WTC11 (cell line): ENCODE measurements at regions not wholly inside any gene's neighbourhood (a gene's known extent, or its start where the extent isn't known, plus 50 kb on each side); places are given as distances from the start of the nearest gene placed in this dataset.

Source experiments
- ELF4 ChIP-seq: sonication (generic); formaldehyde crosslinking; IDR thresholded peaks from 2 replicates; pipeline ENCODE4 v1.8.1; 2022; ENCODE audit warnings: low read depth, mild to moderate bottlenecking, moderate library complexity, missing genetic modification reagents
- IRF2 ChIP-seq: sonication (generic); formaldehyde crosslinking; IDR thresholded peaks from 2 replicates; pipeline ENCODE4 v1.8.0; 2022; ENCODE audit warnings: low read depth, missing genetic modification reagents, borderline replicate concordance
- NR1H2 ChIP-seq: sonication (generic); formaldehyde crosslinking; IDR thresholded peaks from 2 replicates; pipeline ENCODE4 v1.9.0; 2021; ENCODE audit warnings: mild to moderate bottlenecking, moderate library complexity, missing genetic modification reagents
- PRRX2 ChIP-seq: fragments of 250-450 bp; sonication (Bioruptor Pico); IDR thresholded peaks from 2 replicates; pipeline ENCODE4 v1.8.0; 2021; ENCODE audit warnings: mild to moderate bottlenecking
- SOX15 ChIP-seq: fragments of 250-450 bp; sonication (Bioruptor Pico); IDR thresholded peaks from 2 replicates; pipeline ENCODE4 v1.9.0; 2021; ENCODE audit warnings: mild to moderate bottlenecking
- SP1 ChIP-seq: sonication (generic); formaldehyde crosslinking; conservative IDR thresholded peaks from 2 replicates; pipeline ENCODE4 v1.8.1; 2022; ENCODE audit warnings: missing genetic modification reagents
- TP53 ChIP-seq: sonication (generic); formaldehyde crosslinking; IDR thresholded peaks from 2 replicates; pipeline ENCODE4 v1.8.1; 2023; ENCODE audit warnings: mild to moderate bottlenecking, missing genetic modification reagents
- ZNF121 ChIP-seq: sonication (generic); formaldehyde crosslinking; IDR thresholded peaks from 2 replicates; pipeline ENCODE4 v1.8.0; 2023; ENCODE audit warnings: missing genetic modification reagents
- TF ChIP-seq, protein P1 (sequence below): sonication (generic); formaldehyde crosslinking; IDR thresholded peaks from 2 replicates; pipeline ENCODE4 v1.8.1; 2023; ENCODE audit warnings: mild to moderate bottlenecking, missing genetic modification reagents
- TF ChIP-seq, protein P2 (sequence below): sonication (generic); formaldehyde crosslinking; IDR thresholded peaks from 2 replicates; pipeline ENCODE4 v1.8.1; 2023; ENCODE audit warnings: mild to moderate bottlenecking, missing genetic modification reagents, moderate library complexity
- TF ChIP-seq, protein P3 (sequence below): fragments of 200-600 bp; IDR thresholded peaks from 2 replicates; pipeline ENCODE4 v1.8.0; 2022; ENCODE audit warnings: antibody characterized with exemption
- TF ChIP-seq, protein P4 (sequence below): sonication (generic); formaldehyde crosslinking; IDR thresholded peaks from 2 replicates; pipeline ENCODE4 v1.8.1; 2023; ENCODE audit warnings: mild to moderate bottlenecking, missing genetic modification reagents
- TF ChIP-seq, protein P5 (sequence below): sonication (generic); formaldehyde crosslinking; IDR thresholded peaks from 2 replicates; pipeline ENCODE4 v1.8.1; 2022; ENCODE audit warnings: low read depth, mild to moderate bottlenecking, moderate library complexity, missing genetic modification reagents, borderline replicate concordance
- TF ChIP-seq, protein P6 (sequence below): sonication (generic); formaldehyde crosslinking; IDR thresholded peaks from 2 replicates; pipeline ENCODE4 v1.8.0; 2022; ENCODE audit warnings: mild to moderate bottlenecking, missing genetic modification reagents

DNA sequence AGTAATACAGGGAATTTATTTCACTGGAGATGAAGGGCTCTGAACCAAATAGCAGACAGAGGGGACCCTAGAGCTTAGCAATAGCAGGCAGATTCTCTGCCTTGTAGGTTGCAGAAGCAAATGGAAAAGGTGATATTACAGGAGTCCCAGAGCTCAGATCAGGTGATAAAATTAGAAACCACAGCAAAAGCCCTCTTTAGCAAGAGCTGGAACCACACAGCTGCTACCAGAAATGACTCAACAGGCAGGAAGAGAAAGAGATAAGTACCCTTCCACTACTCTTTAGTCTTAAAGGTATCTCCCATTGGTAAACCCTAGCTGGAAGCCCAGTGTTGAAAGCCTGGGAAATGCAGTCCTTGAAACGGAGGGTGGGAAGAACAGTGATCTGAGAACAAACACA lies 535.6 kb upstream of the GHITM start:
- TF ChIP-seq, protein P1, sequence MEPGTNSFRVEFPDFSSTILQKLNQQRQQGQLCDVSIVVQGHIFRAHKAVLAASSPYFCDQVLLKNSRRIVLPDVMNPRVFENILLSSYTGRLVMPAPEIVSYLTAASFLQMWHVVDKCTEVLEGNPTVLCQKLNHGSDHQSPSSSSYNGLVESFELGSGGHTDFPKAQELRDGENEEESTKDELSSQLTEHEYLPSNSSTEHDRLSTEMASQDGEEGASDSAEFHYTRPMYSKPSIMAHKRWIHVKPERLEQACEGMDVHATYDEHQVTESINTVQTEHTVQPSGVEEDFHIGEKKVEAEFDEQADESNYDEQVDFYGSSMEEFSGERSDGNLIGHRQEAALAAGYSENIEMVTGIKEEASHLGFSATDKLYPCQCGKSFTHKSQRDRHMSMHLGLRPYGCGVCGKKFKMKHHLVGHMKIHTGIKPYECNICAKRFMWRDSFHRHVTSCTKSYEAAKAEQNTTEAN = no peak
- TF ChIP-seq, protein P2, sequence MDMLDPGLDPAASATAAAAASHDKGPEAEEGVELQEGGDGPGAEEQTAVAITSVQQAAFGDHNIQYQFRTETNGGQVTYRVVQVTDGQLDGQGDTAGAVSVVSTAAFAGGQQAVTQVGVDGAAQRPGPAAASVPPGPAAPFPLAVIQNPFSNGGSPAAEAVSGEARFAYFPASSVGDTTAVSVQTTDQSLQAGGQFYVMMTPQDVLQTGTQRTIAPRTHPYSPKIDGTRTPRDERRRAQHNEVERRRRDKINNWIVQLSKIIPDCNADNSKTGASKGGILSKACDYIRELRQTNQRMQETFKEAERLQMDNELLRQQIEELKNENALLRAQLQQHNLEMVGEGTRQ (CRISPR knock-in tag) = no peak
- TF ChIP-seq, protein P3, sequence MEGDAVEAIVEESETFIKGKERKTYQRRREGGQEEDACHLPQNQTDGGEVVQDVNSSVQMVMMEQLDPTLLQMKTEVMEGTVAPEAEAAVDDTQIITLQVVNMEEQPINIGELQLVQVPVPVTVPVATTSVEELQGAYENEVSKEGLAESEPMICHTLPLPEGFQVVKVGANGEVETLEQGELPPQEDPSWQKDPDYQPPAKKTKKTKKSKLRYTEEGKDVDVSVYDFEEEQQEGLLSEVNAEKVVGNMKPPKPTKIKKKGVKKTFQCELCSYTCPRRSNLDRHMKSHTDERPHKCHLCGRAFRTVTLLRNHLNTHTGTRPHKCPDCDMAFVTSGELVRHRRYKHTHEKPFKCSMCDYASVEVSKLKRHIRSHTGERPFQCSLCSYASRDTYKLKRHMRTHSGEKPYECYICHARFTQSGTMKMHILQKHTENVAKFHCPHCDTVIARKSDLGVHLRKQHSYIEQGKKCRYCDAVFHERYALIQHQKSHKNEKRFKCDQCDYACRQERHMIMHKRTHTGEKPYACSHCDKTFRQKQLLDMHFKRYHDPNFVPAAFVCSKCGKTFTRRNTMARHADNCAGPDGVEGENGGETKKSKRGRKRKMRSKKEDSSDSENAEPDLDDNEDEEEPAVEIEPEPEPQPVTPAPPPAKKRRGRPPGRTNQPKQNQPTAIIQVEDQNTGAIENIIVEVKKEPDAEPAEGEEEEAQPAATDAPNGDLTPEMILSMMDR = no peak
- TF ChIP-seq NR1H2 (CRISPR knock-in tag) (no peak), ZNF121 (CRISPR knock-in tag) (no peak), IRF2 (CRISPR knock-in tag) (no peak), ELF4 (CRISPR knock-in tag) (no peak), SOX15 (CRISPR knock-in tag) (no peak), PRRX2 (CRISPR knock-in tag) (no peak), SP1 (CRISPR knock-in tag) (no peak), TP53 (no peak)
- TF ChIP-seq, protein P4, sequence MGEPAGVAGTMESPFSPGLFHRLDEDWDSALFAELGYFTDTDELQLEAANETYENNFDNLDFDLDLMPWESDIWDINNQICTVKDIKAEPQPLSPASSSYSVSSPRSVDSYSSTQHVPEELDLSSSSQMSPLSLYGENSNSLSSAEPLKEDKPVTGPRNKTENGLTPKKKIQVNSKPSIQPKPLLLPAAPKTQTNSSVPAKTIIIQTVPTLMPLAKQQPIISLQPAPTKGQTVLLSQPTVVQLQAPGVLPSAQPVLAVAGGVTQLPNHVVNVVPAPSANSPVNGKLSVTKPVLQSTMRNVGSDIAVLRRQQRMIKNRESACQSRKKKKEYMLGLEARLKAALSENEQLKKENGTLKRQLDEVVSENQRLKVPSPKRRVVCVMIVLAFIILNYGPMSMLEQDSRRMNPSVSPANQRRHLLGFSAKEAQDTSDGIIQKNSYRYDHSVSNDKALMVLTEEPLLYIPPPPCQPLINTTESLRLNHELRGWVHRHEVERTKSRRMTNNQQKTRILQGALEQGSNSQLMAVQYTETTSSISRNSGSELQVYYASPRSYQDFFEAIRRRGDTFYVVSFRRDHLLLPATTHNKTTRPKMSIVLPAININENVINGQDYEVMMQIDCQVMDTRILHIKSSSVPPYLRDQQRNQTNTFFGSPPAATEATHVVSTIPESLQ (CRISPR knock-in tag) = no peak
- TF ChIP-seq, protein P5, sequence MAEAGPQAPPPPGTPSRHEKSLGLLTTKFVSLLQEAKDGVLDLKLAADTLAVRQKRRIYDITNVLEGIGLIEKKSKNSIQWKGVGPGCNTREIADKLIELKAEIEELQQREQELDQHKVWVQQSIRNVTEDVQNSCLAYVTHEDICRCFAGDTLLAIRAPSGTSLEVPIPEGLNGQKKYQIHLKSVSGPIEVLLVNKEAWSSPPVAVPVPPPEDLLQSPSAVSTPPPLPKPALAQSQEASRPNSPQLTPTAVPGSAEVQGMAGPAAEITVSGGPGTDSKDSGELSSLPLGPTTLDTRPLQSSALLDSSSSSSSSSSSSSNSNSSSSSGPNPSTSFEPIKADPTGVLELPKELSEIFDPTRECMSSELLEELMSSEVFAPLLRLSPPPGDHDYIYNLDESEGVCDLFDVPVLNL (CRISPR knock-in tag) = no peak
- TF ChIP-seq, protein P6, sequence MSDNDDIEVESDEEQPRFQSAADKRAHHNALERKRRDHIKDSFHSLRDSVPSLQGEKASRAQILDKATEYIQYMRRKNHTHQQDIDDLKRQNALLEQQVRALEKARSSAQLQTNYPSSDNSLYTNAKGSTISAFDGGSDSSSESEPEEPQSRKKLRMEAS (CRISPR knock-in tag) = no peak
